T-helper 22 cell (primary cell): ENCODE measurements at regions not wholly inside any gene's neighbourhood (a gene's known extent, or its start where the extent isn't known, plus 50 kb on each side); places are given as distances from the start of the nearest gene placed in this dataset.
"Not testable (repeated sequence)": the region's sequence is repeated elsewhere in the genome, so short reads cannot be mapped to it uniquely, and the experiment has no call there.

ENCODE experiments used
- DNase-seq: peaks from one replicate; pipeline ENCODE4 v3.0.0-alpha.2; 2020; ENCODE audit warnings: low read depth

DNA sequence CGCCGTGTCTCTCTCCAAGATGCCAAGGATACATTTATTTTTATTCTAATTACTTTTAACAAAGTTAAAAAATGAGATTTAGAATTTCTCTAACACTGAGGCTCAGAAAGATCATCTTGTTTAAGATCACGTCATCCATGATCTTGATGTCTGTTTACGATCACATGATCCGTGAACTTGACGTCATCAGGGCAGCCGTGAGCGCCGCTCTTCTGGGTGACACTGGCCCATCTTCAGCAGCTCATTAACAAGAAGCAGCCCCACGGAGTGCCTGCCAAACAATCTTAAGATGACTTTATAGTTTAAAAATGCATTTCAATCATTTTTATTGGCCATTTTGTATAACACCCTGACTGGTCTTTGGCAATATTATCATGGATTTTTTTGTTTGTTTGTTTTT, 291.1 kb upstream of the PRKCQ start:
- DNase-seq, result no peak

DNA sequence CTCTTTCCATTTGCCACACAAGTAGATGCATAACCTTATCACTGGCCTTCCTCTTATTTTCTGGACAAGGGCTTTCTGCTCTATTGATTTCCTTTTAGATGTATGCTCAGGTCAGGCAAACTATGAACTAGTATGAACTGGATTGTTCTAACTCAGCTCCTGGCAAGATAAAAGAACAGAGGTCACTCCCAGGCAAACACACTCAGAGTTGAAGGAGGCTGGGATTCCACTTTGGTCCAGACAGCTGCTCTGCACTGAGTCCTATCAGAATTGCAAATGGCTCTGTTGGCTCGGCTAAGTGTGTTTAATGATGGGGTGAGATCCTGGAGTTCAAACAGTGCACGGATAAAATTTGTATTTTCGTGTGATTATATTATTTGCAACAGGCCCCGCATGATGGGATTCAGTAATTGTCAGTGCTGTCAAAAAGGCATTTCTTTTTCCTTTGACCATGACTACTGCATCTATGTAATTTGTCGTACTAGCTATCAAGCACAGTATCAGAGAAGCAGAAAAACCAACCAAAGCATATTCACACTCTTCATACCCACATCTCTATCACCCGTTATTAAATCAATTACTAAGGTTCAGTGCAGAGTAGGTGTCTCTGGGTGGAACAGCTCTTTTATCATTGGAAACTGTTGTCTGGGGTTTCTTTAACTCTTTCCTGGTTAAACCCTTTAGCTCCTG, 288.1 kb upstream of the PRKCQ start:
- DNase-seq, result no peak

DNA sequence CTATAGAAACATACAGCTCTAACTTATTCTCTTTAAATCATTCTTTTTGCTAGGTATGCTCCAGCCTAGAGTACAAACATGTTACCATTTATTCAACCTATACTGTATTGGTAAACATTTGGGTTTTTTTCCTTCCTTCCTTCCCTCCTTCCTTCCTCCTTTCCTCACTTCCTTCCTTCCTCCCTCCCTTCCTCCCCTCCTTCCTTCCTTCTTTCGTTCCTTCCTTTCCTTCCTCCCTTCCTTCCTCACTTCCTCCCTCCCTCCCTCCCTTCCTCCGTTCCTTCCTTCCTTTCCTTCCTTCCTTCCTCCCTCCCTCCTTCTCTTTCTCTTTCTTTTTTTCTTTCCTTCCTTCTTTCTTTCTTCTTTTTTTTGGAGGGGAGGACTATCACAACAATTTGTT, 286.7 kb upstream of the PRKCQ start:
- DNase-seq, result no peak

DNA sequence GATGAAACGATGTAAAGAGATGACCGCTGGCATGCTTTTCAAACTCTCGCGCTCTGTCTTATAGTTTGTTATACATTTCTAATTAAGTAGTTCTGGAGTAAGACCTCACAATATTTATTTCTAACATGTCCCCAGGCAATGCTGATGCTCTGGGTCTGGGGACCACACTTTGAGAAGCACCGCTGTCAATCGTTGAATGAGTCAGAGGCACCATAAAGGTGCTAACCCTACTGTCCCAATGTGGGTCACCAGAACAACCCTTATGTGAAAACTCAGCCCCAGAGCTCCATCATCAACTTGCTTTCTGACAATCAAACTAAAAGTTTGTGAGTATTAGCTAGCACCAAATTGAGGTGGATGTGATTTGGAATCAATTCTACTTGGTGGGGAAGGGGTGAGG, 284.1 kb upstream of the PRKCQ start:
- DNase-seq, result no peak

DNA sequence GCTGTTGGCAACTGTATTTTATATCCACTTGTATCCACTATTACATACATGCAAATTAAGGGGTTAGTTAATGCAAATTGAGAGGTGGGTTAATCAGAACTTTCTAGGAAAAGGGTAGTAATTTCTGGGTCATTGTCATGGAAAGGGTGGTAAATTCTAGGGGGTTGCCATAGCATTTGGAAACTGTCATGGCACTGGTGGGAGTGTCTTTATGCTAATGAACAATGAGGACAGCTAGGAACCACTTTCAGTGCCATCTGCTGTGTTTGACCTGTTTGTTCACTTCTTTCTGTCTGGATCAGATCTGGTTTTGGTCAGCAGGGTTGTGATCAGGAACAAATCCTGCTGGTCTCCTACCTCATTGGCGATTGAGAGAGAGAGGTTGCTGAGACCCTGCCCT, 283.3 kb upstream of the PRKCQ start:
- DNase-seq, result no peak

DNA sequence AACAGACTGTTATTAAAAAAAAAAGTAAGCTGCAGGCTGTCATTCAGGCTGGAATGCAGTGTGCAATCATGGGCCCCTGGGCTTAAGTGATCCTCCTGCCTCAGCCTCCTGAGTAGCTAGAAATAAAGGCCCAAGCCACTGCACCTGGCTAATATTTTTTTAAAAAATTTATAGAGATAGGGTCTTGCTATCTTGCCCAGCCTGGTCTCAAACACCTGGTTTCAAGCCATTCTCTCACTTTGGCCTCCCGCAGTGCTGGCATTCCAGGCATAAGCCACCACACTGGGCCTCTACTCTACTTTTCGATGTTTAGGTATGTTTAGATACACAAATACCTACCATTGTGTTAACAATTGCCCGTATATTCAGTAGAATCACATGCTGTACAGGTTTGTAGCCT, 270.4 kb upstream of the PRKCQ start:
- no peak for DNase-seq

DNA sequence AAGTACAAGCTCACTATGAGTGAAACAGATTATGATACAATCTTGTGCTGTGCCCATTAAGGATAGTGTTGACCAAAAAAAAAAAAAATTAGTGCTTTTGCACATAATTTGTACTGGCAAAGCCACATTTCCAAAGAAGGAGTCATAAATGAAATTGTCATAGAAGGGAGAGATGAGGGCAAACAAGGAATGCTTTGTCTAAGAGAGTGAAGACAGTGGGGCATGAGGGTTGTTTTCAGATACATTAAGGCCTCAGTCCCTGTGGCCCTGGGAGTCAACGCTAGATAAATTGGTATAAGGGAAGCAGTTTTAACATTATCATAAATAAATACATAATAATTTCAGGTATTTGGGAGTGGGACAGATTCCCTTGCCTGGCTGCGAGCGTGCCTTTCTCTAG, 267.5 kb upstream of the PRKCQ start:
- no peak for DNase-seq

DNA sequence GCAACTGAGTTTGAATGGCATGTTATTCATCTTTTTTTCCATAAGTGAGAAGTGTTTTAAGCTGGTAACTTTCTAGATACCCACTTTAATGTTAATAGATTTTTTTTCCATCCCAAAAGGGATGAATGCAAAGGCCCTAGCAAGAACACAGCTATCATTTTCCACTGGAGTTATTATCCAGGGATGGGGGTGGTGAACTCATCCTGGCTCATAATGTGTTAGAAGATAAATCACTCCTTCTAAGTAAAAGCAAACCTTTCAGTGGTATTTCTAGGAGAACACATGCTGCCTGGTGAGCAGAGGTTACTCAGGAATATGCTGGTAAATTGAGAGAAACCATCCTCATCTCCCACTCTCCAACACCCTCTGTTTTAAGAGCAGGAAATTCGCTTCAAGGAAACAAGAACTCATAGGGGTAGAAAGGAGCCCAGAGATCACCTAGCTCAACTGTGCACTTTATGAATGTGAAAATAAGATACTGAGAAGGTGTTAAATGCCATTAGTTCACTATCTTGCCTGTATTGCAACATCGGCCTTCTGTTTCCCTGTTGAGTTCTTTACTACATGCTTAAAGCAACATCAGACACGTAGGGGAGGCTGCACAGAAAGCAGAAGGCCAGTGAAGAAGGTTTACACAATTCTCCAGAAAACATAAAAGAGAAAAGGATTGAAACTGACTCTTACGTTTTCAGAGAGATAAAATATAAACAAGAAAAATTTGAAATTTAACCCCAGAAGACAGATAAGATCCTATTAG, 264.0 kb upstream of the PRKCQ start:
- DNase-seq, result no peak

DNA sequence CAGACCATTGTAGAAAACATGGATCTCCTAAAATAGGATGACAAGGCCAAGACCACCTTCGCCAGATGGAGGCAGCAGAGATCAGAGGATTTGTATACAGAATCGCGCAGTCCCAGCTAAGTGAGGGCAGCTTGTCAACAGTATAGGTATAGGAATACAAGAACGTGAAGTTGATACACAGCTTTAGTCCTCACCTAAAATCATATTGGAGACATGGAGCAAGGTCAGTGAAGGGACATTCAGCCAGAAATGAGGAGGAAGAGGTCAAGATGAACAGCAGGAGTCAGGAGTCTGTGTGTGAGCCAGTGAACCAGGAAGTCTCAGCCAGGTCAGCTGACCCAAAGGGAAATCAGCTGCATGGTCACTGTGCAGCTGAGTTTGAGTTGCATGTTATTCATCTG, 263.4 kb upstream of the PRKCQ start:
- DNase-seq, result no peak

DNA sequence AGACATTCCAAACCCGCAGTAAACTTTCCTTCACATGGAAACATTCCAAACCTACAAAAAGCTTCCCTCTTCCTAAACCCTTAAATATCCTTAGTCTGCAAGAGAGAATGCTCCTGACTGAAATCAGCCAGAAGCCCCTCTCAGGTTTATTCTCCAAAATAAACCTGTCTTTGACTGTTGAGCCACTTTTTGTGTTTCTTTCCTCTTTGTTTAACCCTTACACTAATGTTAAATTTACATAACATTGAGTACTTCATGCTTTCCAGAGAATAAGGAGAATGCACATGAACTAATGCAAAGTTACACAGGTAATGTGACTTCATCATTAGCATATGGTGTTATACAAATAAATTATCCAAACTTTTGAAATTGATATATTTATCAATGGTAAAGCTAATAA, 262.6 kb upstream of the PRKCQ start:
- DNase-seq, result no peak

DNA sequence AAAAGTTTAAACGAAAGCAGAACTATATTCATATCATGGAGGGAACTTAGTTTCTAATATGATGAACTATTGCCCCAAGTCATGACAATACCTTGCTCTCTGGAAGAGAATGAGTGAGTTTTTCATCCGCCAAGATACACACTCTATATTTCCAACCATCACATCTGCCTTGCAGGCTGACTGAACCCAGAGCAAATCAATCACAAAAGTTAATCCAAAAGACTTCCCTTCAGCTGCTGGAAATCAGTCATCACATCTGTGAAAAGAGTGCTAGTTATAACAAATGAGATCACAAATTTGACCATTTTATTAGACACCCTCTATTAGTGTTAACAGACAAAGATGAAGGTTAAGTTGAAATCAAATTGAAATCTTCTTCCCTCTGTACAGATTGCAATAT, 261.7 kb upstream of the PRKCQ start:
- no peak for DNase-seq

DNA sequence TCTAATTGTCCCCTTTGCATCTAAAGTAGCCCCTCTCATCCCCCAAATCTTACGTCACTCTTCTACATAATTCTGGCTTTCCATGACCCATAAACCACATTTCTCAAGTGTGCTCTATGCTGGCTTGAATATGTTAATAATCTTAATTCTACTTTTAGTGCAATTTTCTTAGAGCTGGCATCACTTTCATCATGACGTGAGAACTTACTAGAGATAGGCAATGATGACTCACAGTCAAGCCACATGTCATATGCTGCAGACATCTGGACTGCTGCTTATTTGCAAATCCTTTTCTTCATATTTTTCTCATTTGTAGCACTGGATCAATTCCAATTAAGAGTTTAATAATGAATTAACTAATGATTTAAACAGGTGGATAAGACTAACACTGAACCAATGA, 260.7 kb upstream of the PRKCQ start:
- no peak for DNase-seq

DNA sequence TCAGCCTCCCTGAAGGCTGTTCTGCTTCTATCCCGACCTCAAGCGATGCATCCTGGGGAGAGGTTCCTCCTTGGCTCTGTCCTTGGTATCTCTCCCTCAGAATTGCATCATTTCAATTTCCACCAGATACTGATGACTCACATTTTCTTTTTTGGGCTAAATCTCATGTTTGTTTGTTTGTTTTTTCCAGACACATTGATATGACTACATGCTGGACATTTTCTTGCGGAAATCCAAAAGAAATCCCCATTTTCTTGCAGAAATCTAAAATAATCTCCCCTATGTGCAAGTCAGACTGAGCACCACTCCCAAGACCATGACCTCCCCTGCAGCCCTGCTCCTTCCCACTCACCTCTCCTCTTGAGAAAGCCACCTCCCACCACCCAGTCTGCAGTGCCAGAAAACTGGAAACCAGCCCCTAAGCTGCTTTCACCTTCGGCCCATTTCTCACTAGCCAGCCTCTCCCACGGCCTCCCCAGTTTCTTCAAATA, 260.2 kb upstream of the PRKCQ start:
- DNase-seq, result no peak

DNA sequence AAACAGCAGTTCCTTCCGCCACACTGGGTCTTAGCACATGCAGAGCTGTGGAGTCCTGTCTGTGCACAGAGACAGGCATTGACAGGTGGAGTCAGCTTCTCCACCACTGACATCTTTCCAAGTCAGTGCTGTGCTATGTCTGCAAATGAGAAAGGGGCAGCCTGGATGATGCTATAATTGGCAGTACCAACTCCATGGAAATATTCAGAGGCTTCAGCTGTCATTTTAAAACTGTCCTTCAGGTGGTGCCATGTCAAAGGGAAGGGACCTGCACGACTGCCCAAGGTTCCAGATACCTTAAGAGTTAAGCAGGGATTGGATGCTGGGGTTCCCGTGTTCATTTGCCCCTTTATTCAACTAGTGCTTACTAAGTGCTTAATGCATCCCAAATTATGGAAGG, 258.0 kb upstream of the PRKCQ start:
- DNase-seq, result no peak

DNA sequence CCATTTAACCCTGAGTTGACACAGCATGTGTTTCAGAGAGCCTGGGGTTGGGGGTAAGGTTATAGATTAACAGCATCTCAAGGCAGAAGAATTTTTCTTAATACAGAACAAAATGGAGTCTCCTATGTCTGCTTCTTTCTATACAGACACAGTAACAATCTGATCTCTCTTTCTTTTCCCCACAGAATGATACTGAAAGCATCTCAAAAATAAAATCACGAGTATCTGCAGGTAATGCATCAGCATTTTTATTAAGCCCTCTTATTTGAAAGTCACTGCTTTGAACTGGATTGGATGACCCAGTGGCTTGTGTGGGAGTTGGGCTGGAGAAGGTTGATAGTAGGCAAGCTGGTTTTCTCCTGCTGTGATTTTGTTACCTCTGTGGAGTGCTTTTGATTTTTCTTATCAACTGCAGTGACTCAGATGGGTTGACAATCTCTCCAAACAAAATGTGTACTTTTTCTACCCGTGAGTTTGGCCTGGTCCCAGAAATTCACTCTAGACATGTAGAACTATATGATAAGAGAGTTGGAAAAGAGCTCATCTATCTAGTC, 253.5 kb upstream of the PRKCQ start:
- no peak for DNase-seq

DNA sequence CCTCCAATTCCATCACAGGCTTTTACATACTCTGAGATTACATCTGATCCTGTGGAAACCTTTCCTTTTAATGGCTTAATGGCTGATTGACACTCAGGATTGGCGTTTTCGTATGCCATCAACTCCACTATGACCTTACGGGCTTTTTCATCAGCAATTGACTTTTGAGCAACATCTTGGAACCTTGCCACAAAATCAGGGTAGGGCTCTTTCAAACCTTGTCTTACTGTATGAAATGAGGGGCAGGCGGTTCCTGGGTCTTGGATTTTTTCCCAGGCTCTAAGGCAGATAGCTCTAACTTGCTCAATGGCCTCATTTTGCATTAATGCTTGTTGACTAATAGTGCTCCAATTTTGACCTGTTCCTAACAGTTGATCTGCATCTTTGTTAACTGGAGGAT, 250.9 kb upstream of the PRKCQ start:
- DNase-seq, result not testable (repeated sequence)

DNA sequence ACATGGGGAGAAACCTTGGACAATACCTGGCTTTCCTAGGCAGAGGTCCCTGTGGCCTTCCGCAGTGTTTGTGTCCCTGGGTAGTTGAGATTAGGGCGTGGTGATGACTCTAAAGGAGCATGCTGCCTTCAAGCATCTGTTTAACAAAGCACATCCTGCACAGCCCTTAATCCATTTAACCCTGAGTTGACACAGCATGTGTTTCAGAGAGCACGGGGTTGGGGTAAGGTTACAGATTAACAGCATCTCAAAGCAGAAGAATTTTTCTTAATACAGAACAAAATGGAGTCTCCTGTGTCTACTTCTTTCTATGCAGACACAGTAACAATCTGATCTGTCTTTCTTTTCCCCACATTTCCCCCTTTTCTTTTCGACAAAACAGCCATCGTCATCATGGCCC, 244.7 kb upstream of the PRKCQ start:
- not testable (repeated sequence) for DNase-seq

DNA sequence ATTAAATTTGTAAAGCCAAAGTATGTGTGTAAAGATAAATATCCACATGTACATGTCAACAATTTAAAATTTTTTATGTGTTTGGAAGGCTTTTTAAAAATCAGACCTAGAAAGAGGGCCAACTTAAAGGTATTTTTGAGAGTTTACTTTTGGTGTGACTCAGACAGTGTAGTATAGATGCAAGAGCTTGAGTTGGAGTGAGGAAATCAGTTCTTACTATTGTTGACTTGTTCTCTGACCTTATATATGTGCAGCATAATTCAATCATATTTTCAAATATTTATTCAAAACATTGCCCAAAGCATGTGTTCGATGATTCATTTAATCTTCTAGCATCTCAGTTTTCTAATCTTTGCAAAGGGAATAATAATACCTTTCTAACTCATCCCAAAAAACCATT, 243.7 kb upstream of the PRKCQ start:
- no peak for DNase-seq

DNA sequence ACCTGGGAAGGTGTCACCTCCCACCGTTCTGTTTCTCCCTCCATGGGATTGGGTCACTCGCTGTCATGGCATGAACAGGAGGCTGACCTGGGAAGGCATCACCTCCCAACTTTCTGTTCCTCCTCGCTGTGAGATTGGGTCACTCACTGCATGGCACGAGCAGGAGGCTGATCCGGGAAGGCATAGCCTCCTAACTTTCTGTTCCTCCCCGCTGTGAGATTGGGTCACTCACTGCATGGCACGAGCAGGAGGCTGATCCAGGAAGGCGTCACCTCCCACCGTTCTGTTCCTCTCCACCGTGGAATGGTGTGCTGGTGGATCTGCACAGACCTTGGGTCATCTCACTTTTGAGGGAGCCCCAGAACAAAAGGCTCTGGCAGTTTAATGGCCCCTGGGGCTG, 239.2 kb upstream of the PRKCQ start:
- DNase-seq, result no peak

DNA sequence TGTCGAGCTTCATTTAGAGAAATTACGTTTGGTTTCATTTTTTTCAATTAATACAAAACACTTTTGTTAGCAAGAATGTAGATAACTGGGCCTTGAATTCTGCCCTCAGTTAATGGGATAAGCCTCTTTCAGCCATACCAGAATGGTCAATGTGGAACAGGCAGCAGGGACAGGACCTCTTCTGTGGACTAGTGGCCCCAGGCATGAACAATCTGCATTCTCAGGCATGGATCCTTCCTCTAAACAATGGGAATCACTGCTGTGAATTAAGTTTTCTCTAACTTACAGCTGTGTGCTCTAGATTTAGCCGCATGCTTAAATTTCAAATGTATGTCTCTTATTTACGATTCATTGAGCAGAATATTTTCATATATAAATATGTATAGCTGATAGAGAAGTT, 237.7 kb upstream of the PRKCQ start:
- DNase-seq, result no peak

DNA sequence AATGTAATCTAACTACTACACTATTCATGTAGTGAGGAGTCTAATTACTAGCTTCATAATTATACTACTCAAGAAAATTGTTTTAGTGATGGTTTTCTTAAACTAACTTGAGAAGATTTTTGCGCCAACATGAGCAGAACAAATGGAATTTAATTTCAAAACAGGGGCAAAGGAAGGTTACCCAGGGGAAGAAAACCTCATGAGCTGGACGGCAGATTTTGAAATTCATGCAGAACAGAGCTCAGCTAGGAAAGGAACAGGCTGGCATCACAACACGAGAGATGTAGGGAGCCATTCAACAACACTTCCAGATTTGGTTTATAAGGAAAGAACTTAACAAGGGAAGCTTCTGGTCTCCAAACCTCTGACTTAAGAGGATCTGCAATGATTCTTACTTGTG, 235.3 kb upstream of the PRKCQ start:
- no peak for DNase-seq

DNA sequence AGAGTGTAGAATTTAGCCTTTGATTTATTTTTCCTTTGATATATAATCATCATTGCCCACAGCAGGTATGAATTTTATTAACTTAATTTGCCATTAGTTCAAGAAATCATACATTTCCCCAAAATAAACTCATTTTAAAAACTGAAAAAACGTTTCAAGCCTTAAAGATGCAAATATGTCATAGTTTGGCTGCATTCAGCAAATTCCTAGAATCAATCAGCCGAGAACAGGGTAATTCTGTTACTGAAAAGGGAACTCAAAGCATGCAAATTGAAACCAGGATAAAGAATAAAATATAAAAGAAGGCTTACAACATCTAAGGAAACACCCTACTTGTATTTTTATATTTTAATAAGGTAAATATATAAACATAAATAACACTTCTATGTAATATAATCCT, 233.8 kb upstream of the PRKCQ start:
- no peak for DNase-seq

DNA sequence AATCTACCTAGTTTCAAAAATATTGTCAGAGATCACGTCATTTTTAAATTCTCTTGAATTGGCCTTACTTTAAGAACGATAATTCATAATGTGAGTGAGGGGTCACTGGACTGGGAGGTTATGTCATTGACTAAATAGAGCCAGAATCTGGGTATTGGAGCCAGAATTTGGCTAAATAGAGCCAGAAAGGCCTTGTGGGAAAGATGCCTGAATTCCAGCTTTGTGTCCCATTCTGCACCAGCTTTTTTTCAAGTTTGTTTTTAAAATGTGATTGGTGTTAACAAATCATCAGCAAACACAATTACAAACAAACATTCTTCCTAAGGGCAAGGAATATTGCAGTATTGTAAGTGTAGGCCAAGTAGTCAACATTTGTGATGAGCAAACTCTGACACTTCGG, 233.2 kb upstream of the PRKCQ start:
- no peak for DNase-seq

DNA sequence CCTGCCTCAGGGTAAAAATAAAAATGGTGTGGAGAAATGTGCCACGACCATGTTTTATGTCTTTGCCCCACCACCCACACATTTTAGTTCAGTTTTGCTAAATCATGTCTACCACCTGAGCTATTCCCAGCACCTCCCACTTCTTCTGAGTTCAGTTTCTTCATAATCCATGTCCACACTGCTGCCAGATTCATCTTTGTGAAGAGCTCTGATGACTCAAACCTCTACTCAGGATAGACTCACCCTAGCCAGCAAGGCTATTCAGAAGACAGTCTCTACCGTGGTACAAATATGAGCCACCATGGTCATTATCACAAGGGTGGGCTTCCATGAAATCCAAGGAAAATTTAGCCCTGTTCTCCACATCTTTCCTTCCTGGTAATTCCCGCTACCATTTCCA, 231.1 kb upstream of the PRKCQ start:
- DNase-seq, result no peak
